WTC11 (cell line): ENCODE measurements at regions not wholly inside any gene's neighbourhood (a gene's known extent, or its start where the extent isn't known, plus 50 kb on each side); places are given as distances from the start of the nearest gene placed in this dataset.

Source experiments
- ATAC-seq: fragments of 200-7000 bp; cut with Tn5 transposase; 2 replicates; pipeline ENCODE4 v1.10.0; 2021; ENCODE audit warnings: mild to moderate bottlenecking, moderate library complexity
- CTCF ChIA-PET: fragments of 300-600 bp; sonication (Branson Sonifier 250); formaldehyde crosslinking; loops from one replicate; lab custom pipeline; 2021; ENCODE audit warnings: antibody characterized with exemption; lab: Charles Lee
- POLR2A ChIA-PET: fragments of 350-600 bp; sonication (Branson Sonifier 250); formaldehyde crosslinking; loops from one replicate; lab custom pipeline; 2021; ENCODE audit warnings: antibody characterized with exemption; lab: Charles Lee
- DNase-seq: peaks from one replicate; pipeline ENCODE4 v3.0.0; 2021; ENCODE audit warnings: low spot score
- H3K27ac Mint-ChIP-seq: 2 replicates; pipeline ENCODE4 v1.8.0; 2021; ENCODE audit warnings: mixed read lengths
- H3K27me3 Mint-ChIP-seq: 2 replicates; pipeline ENCODE4 v1.8.0; 2021; ENCODE audit warnings: low read depth, mild to moderate bottlenecking, moderate library complexity, mixed read lengths
- H3K36me3 Mint-ChIP-seq: 2 replicates; pipeline ENCODE4 v1.8.0; 2021; ENCODE audit warnings: mixed read lengths
- H3K4me1 Mint-ChIP-seq: 2 replicates; pipeline ENCODE4 v1.8.0; 2022; ENCODE audit warnings: mixed read lengths
- H3K4me3 Mint-ChIP-seq: 2 replicates; pipeline ENCODE4 v1.8.0; 2021; ENCODE audit warnings: mild to moderate bottlenecking, moderate library complexity, mixed read lengths
- H3K9me3 Mint-ChIP-seq: 2 replicates; pipeline ENCODE4 v1.8.0; 2021; ENCODE audit warnings: mixed read lengths
- ATF2 ChIP-seq: sonication (generic); formaldehyde crosslinking; IDR thresholded peaks from 2 replicates; pipeline ENCODE4 v1.8.1; 2022; ENCODE audit warnings: low read depth, missing genetic modification reagents, borderline replicate concordance
- E2F5 ChIP-seq: sonication (generic); formaldehyde crosslinking; IDR thresholded peaks from 2 replicates; pipeline ENCODE4 v1.8.1; 2022; ENCODE audit warnings: mild to moderate bottlenecking, moderate library complexity, missing genetic modification reagents
- ELF4 ChIP-seq: sonication (generic); formaldehyde crosslinking; IDR thresholded peaks from 2 replicates; pipeline ENCODE4 v1.8.1; 2022; ENCODE audit warnings: low read depth, mild to moderate bottlenecking, moderate library complexity, missing genetic modification reagents
- EMX1 ChIP-seq: fragments of 250-450 bp; sonication (Bioruptor Pico); IDR thresholded peaks from 2 replicates; pipeline ENCODE4 v1.8.0; 2021; ENCODE audit warnings: mild to moderate bottlenecking
- ERG ChIP-seq: fragments of 250-450 bp; sonication (Bioruptor Pico); IDR thresholded peaks from 2 replicates; pipeline ENCODE4 v1.8.0; 2021; ENCODE audit warnings: mild to moderate bottlenecking
- GABPB1 ChIP-seq: sonication (generic); formaldehyde crosslinking; IDR thresholded peaks from 2 replicates; pipeline ENCODE4 v1.8.1; 2023; ENCODE audit warnings: mild to moderate bottlenecking, missing genetic modification reagents
- HMGXB4 ChIP-seq: sonication (generic); formaldehyde crosslinking; IDR thresholded peaks from 2 replicates; pipeline ENCODE4 v1.8.1; 2023; ENCODE audit warnings: mild to moderate bottlenecking, moderate library complexity, missing genetic modification reagents
- KAT7 ChIP-seq: sonication (generic); formaldehyde crosslinking; IDR thresholded peaks from 2 replicates; pipeline ENCODE4 v1.8.1; 2023; ENCODE audit warnings: missing genetic modification reagents, mild to moderate bottlenecking, borderline replicate concordance
- MYBL2 ChIP-seq: sonication (generic); formaldehyde crosslinking; IDR thresholded peaks from 2 replicates; pipeline ENCODE4 v1.8.1; 2023; ENCODE audit warnings: mild to moderate bottlenecking, moderate library complexity, missing genetic modification reagents
- NFYB ChIP-seq: sonication (generic); formaldehyde crosslinking; conservative IDR thresholded peaks from 2 replicates; pipeline ENCODE4 v1.8.0; 2022; ENCODE audit warnings: low read depth, missing genetic modification reagents
- NR1H2 ChIP-seq: sonication (generic); formaldehyde crosslinking; IDR thresholded peaks from 2 replicates; pipeline ENCODE4 v1.9.0; 2021; ENCODE audit warnings: mild to moderate bottlenecking, moderate library complexity, missing genetic modification reagents
- NR3C1 ChIP-seq: sonication (generic); formaldehyde crosslinking; conservative IDR thresholded peaks from 2 replicates; pipeline ENCODE4 v1.8.1; 2023; ENCODE audit warnings: low read depth, mild to moderate bottlenecking, missing genetic modification reagents
- OVOL2 ChIP-seq: fragments of 250-450 bp; sonication (Bioruptor Pico); IDR thresholded peaks from 2 replicates; pipeline ENCODE4 v1.9.0; 2021; ENCODE audit warnings: mild to moderate bottlenecking, borderline replicate concordance
- PREB ChIP-seq: sonication (generic); formaldehyde crosslinking; IDR thresholded peaks from 2 replicates; pipeline ENCODE4 v1.8.1; 2022; ENCODE audit warnings: mild to moderate bottlenecking, missing genetic modification reagents, moderate library complexity, borderline replicate concordance
- RORB ChIP-seq: fragments of 250-450 bp; sonication (Bioruptor Pico); IDR thresholded peaks from 2 replicates; pipeline ENCODE4 v1.9.0; 2021; ENCODE audit warnings: mild to moderate bottlenecking
- SOX15 ChIP-seq: fragments of 250-450 bp; sonication (Bioruptor Pico); IDR thresholded peaks from 2 replicates; pipeline ENCODE4 v1.9.0; 2021; ENCODE audit warnings: mild to moderate bottlenecking
- SP1 ChIP-seq: sonication (generic); formaldehyde crosslinking; conservative IDR thresholded peaks from 2 replicates; pipeline ENCODE4 v1.8.1; 2022; ENCODE audit warnings: missing genetic modification reagents
- STAT6 ChIP-seq: sonication (generic); formaldehyde crosslinking; conservative IDR thresholded peaks from 2 replicates; pipeline ENCODE4 v1.8.1; 2023; ENCODE audit warnings: mild to moderate bottlenecking, low read depth, missing genetic modification reagents, moderate library complexity
- TP53 ChIP-seq: sonication (generic); formaldehyde crosslinking; IDR thresholded peaks from 2 replicates; pipeline ENCODE4 v1.8.1; 2023; ENCODE audit warnings: mild to moderate bottlenecking, missing genetic modification reagents
- ZNF232 ChIP-seq: sonication (generic); formaldehyde crosslinking; IDR thresholded peaks from 2 replicates; pipeline ENCODE4 v1.8.0; 2022; ENCODE audit warnings: mild to moderate bottlenecking, missing genetic modification reagents
- ZNF423 ChIP-seq: fragments of 250-450 bp; sonication (Bioruptor Pico); IDR thresholded peaks from 2 replicates; pipeline ENCODE4 v2.1.2; 2022; ENCODE audit warnings: mild to moderate bottlenecking, moderate library complexity
- ZSCAN18 ChIP-seq: fragments of 250-450 bp; sonication (Bioruptor Pico); IDR thresholded peaks from 2 replicates; pipeline ENCODE4 v2.1.2; 2022; ENCODE audit warnings: mild to moderate bottlenecking, moderate library complexity
- TF ChIP-seq, protein P1 (sequence below): sonication (generic); formaldehyde crosslinking; IDR thresholded peaks from 2 replicates; pipeline ENCODE4 v1.8.0; 2022; ENCODE audit warnings: mild to moderate bottlenecking, missing genetic modification reagents

GRCh38 chr3:163863146-163863545 lies 1215.2 kb downstream of the SI start:
- Mint-ChIP-seq H3K9me3 (peaks cover 18% of the 10 kb centered on the region), H3K4me1 (no peaks in the 10 kb centered on the region), H3K4me3 (no peak overlapping the region), H3K27me3 (no peaks in the 10 kb centered on the region), H3K27ac (no peak overlapping the region), H3K36me3 (peaks cover 15% of the 10 kb centered on the region)
- no peak for TF ChIP-seq STAT6 (CRISPR knock-in tag)
- no peak for TF ChIP-seq SP1 (CRISPR knock-in tag)
- TF ChIP-seq ZNF232 (CRISPR knock-in tag) = no peak
- no peak for TF ChIP-seq GABPB1 (CRISPR knock-in tag)
- no peak for TF ChIP-seq ZSCAN18 (CRISPR knock-in tag)
- no peak for TF ChIP-seq NFYB
- no peak for TF ChIP-seq EMX1 (CRISPR knock-in tag)
- DNase-seq (no peak), ATAC-seq (no peak)
- ChIA-PET POLR2A (no interaction called here), CTCF (no interaction called here)

- Mint-ChIP-seq H3K9me3 (peaks cover 6% of the 10 kb centered on the region), H3K4me3 (no peak overlapping the region), H3K27me3 (no peaks in the 10 kb centered on the region), H3K36me3 (peaks cover 7% of the 10 kb centered on the region), H3K4me1 (peaks cover 14% of the 10 kb centered on the region), H3K27ac (no peak overlapping the region)
- TF ChIP-seq, protein P1, sequence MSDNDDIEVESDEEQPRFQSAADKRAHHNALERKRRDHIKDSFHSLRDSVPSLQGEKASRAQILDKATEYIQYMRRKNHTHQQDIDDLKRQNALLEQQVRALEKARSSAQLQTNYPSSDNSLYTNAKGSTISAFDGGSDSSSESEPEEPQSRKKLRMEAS (CRISPR knock-in tag) = no peak
- TF ChIP-seq SOX15 (no peak), TP53 (CRISPR knock-in tag) (no peak), MYBL2 (CRISPR knock-in tag) (no peak), RORB (CRISPR knock-in tag) (no peak), ELF4 (no peak), ZNF423 (CRISPR knock-in tag) (no peak), ZSCAN18 (CRISPR knock-in tag) (no peak), ERG (CRISPR knock-in tag) (no peak), OVOL2 (no peak), PREB (no peak), HMGXB4 (CRISPR knock-in tag) (no peak), NR1H2 (CRISPR knock-in tag) (no peak), NFYB (no peak), KAT7 (CRISPR knock-in tag) (no peak), E2F5 (CRISPR knock-in tag) (no peak), GABPB1 (CRISPR knock-in tag) (no peak), NR3C1 (CRISPR knock-in tag) (no peak), ATF2 (CRISPR knock-in tag) (no peak)
- no peak for ATAC-seq
- DNase-seq = no peak
- ChIA-PET POLR2A (no interaction called here), CTCF (no interaction called here)
Measured at GRCh38 chr3:163852233-163852632, 1226.1 kb downstream of the SI start.
